Posterior cingulate gyrus (tissue), 11 donors: ENCODE measurements at regions not wholly inside any gene's neighbourhood (a gene's known extent, or its start where the extent isn't known, plus 50 kb on each side); places are given as distances from the start of the nearest gene placed in this dataset.
"Not testable (repeated sequence)": the region's sequence is repeated elsewhere in the genome, so short reads cannot be mapped to it uniquely, and the experiment has no call there.

Experiments
- DNase-seq, 10 donors: peaks; one replicate each; pipeline versions ENCODE4 v3.0.0 to v3.0.0-alpha.2; 2020 to 2021; ENCODE audit warnings: mixed read lengths in 3 of 10
- intact Hi-C: fragments of 100-400 bp; cut with DNase I; formaldehyde crosslinking; loops from one replicate; pipeline ENCODE4 v1.15.1; 2023

DNA sequence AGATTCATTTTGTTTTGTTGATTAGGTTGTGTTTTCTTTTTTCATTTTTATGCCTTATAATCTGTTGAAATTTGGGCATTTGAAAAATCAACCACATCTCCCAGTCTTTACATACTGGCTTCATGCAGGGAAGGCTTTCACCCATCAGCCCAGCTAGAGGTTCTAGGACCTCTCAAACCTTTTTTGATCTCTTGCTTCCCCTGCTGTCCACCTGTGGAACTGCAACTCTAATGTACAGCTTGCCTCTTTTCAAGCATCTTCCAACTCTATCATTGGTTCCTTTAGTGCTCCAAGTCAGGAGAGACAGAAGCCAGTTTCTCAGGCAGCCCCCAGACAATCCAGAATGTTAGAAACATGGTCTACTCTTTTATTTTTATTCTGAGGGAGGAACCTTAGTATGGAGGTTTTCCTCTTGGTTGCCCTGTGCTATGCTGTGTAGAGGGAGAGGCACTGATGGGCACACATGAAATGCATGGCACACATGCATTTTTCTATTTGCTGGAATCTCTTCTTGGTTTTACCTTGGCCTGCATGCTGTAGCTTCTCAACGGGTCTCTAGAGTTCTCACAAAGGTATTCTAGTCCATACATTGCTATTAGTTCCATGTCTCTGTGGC lies 107.2 kb upstream of the L3MBTL4 start:
- no peak for DNase-seq
- intact Hi-C loops: no loop called here

DNA sequence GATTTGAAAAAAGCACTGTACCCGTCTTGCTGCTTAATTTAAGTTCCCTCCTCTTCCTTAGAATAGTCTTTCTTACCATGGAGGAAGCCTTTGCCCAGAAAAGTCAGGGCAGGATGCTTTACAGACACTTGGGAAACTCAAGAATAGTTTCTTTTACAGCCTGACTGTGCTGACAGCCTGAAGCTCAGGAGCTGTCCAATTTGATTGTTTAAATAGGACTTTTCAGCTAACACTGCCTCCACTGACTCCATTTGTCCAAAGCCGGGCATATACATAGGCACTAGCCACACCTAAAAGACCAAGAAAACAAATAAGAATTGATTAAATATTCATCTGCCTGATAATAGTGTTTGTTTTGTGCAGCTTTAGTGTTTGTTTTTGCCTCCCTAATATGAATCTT lies 110.9 kb upstream of the L3MBTL4 start:
- no peak for DNase-seq
- intact Hi-C loops: no loop called here

GRCh38 chr18:6537475-6537874 lies 122.8 kb upstream of the L3MBTL4 start:
- DNase-seq: no peak
- intact Hi-C loops: no loop called here

DNA sequence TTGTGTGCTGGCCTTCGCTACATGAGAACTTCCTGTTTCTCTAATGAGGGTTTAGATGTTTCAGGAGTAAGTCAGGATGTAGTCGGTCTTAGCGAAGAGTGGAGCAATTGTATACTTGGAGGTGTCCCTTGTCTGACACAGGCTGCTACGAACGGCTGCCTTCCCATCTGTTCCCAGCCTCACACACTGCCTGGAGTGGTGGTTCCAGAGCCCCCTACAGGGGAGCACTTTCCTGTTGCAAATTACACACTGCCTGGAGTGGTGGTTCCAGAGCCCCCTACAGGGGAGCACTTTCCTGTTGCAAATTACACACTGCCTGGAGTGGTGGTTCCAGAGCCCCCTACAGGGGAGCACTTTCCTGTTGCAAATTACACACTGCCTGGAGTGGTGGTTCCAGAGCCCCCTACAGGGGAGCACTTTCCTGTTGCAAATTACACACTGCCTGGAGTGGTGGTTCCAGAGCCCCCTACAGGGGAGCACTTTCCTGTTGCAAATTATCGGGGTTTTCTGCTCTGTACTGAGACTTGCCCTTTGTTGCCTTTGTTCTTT lies 126.5 kb upstream of the L3MBTL4 start:
- intact Hi-C loops: loop anchor here (5.0 kb wide), 1 partner anchor 664 kb away; no protein-coding TSS in a partner anchor
- not testable (repeated sequence) for DNase-seq

GRCh38 chr18:6542296-6542695 lies 127.6 kb upstream of the L3MBTL4 start:
- no peak for DNase-seq
- intact Hi-C loops: loop anchor here (2.0 to 5.0 kb wide), 2 partner anchors 345 to 665 kb away; no protein-coding TSS in a partner anchor

DNA sequence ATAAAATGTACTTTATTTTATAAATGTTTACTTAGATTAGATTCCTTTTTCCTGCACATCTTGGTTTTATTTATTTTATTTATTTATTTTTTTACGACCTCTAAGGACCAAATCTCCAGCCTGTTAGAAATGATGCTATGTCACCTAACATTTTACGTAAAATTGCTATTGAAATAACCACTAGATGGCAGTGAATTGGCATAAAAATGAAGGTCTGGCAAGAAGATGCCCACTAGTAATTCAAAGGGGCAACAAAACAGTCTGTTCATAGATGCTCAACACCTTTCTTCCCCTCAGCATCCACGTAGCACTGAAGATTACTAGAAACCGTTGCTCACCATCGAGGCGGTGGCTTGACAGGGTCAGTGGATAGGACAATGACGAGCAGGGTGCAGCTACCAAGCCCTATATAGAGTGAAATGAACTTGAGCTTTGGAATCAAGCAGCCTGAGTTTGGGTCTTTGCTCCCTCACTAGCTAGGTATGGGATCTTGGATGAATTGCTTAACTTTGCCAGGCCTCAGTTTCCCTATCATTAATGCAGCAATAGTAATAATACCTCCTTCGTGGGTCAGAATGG lies 128.7 kb upstream of the L3MBTL4 start:
- DNase-seq: no peak

DNA sequence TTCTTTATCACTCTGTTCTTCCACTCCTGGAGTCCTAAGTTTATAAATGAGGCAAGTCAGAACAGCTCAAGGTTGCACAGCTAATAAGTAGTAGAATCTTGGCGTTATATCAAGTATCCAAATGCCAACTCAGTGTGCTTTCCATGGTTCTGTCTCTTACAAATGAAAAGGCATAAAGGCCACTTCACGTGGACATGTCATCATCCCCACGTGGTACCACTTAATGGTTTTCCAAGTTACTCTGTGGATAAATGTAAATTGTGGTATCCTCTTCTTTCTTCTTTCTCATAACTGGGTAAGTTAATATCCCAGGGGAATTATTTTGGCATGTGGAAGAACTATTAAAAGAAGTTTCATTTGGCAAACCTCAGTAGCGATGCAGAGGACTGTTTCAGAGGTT lies 131.5 kb upstream of the L3MBTL4 start:
- no peak for DNase-seq
- intact Hi-C loops: no loop called here

More for the DNA sequence above, 128.7 kb upstream of the L3MBTL4 start:
- intact Hi-C loops: loop anchor here (2.0 to 5.0 kb wide), 2 partner anchors 343 to 666 kb away; no protein-coding TSS in a partner anchor

DNA sequence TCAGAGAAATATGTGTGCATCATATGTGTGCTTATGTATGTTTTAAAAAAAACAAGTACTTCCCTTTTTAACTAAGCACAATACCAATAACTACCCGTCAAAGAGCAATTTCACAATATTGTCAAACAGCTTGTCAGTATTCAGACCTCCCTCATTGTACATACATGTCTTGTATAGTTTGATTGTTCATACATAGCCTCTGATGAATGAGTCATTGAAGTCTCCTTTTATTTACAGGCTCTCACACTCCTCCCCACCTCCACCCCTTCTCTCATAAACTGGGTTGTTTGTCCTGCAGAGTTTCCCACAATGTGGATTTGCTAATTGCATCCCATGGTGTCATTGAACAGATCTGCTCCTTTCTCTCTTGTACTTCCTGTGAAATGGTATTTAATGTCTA lies 132.8 kb upstream of the L3MBTL4 start:
- no peak for DNase-seq
- intact Hi-C loops: no loop called here

DNA sequence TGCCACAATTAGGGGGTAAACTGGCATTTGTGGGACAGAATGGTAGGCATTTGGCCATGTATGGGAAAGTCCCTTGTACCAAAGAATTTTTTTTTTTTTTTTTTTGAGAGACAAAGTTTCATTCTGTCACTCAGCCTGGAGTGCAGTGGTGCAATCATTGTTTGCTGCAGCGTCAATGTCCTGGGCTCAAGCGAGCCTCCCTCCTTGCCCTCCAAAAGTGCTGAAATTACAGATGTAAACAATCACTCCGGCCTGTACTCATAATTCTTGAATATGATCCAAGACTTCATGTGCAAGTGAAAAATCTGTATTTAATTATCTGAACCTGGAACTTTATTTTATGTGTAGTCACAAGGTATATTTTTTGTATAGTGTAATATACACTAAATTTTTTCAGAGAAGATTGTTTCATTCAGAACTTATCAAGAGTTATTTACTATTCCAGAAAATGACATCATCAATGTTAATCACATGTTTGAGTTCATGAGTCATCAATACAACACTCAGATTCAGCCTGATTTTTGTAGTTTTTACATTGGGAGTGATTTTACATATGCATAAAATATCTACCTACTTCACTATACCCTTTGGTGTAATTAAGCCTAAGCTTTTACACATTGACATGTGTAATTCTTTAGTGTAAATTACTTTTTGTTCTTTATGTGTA lies 138.7 kb upstream of the L3MBTL4 start:
- intact Hi-C loops: no loop called here
- no peak for DNase-seq

GRCh38 chr18:6557057-6557769 lies 142.5 kb upstream of the L3MBTL4 start:
- no peak for DNase-seq
- intact Hi-C loops: no loop called here

DNA sequence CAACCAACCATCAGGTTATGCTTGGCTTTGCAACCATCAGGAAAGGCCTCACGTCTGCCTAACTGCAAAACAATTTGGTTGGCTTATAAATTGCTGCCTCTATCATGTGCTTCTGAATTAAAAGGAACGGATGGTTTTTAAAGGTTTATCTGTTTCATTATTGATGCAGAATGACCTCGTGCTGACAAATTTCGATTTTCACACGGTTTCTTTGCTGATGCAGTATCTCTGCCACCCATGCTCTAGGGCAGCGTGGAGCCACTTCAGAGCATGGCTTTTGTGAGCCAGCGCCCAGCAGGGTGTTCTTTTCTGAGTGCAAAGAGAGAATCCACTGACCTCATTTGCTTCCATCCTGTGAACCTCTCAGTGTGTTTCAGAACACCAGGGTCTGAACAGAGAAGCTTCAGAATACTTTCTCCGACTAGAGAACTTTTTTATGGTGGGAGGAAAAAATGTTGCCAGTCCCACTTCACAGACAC lies 143.1 kb upstream of the L3MBTL4 start:
- intact Hi-C loops: no loop called here
- no peak for DNase-seq

GRCh38 chr18:6558446-6559156 lies 143.9 kb upstream of the L3MBTL4 start:
- no peak for DNase-seq
- intact Hi-C loops: no loop called here

GRCh38 chr18:6559296-6559695 lies 144.6 kb upstream of the L3MBTL4 start:
- intact Hi-C loops: no loop called here
- DNase-seq: no peak

DNA sequence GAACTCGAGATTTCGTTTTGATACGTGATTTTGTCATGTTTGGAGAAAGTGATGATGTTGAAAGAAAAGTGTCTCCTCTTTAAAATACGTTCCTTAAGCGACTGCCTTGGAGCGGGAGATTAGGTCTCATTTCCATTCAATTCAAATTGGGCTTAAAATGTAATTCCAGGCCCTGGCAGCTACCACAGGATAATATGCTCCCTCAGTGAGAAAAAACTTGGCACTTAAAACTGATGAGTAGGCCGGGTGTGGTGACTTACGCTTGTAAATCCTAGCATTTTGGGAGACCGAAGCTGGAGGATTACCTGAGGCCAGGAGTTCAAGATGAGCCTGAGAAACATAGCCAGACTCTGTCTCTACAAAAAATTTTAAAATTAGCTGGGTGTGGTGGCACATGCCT lies 146.3 kb upstream of the L3MBTL4 start:
- no peak for DNase-seq
- intact Hi-C loops: no loop called here

DNA sequence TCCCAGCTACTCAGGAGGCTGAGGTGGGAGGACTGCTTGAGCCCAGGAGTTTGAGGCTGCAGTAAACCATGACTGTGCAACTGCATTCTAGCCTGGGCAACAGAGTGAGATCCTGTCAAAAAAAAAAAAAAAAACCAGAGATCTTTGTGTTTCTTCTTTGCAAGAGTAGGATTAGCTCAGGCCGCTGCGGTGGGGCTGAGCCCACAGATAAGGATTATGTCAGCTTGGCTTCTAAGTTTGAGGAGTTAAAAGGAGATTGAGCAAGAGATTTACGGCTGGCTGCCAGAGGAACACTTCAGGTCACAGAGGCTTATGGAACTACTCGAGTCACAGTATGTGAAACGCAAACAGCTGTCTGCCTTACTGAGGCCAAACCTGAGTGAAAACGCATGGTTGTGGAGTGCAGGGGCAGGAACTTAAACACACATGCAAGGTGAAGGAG lies 146.7 kb upstream of the L3MBTL4 start:
- no peak for DNase-seq
- intact Hi-C loops: no loop called here

DNA sequence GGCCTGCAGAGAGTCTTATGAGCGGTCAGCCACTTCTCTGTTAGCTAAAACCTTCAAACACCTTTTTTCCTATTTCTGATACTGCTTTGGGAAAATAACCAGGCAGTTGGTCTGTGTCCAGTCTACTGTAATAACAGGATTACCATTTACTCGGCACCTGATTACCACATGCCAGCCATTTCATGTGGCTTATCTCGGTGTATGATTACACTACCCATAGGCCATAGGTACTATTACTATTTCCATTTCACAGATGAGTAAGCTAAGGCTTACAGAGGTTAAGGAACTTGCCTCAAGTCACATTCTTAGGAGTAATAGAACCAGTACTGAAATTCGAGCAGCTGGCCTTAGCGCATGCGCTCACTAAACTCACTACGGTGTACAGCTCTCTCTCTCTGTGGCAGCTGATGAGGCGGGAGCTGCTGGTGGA lies 147.2 kb upstream of the L3MBTL4 start:
- no peak for DNase-seq
- intact Hi-C loops: no loop called here

DNA sequence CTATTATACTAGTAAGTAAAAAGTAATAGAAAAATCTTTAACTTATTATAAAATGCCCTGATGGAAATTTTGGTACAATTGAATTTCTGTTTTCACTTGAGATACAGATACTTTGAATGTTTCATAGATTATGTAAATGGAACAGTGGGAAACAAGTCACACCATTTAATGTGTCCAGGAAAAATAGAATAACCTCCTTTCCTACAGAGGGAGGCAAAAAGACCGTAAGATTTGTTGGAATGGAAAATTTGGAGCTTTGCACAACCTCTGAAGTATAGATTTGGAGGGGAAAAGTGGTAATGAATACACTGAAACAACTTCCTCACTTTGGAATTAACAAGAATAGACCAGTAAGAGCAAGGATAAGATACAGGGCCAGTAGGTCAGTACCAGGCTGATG lies 149.2 kb upstream of the L3MBTL4 start:
- no peak for DNase-seq
- intact Hi-C loops: no loop called here

- DNase-seq: no peak
- intact Hi-C loops: no loop called here
These were observed 150.5 kb upstream of the L3MBTL4 start for GRCh38 chr18:6564950-6565814.

GRCh38 chr18:6565815-6566081 lies 151.0 kb upstream of the L3MBTL4 start:
- intact Hi-C loops: no loop called here
- DNase-seq: no peak
